GM19240 (cell line): ENCODE measurements at regions not wholly inside any gene's neighbourhood (a gene's known extent, or its start where the extent isn't known, plus 50 kb on each side); places are given as distances from the start of the nearest gene placed in this dataset.

Experiments
- DNase-seq: peaks from one replicate; pipeline ENCODE4 v3.0.0; 2011; ENCODE audit warnings: low spot score; ENCODE audit not compliant: insufficient read length

DNA sequence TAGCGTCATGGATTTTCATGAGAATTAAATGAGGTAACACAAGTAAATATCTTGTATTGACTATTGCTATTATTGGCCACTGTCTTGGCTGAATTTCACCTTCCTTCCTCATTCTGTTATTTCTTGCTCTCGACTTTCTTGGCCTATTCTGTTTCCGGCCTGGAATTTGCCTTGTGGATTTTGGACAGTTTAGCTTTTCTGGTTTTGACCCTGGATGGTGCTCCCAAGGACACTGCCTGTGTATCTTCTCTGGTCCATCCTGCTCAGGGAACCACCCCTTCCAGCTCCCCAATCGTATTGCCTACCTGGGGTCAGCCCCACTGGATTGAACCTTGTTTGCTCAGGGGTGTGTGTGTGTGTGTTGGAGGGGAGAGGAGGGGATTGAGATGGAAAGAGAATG is 376.2 kb upstream of the C2CD4B start:
- no peak for DNase-seq

DNA sequence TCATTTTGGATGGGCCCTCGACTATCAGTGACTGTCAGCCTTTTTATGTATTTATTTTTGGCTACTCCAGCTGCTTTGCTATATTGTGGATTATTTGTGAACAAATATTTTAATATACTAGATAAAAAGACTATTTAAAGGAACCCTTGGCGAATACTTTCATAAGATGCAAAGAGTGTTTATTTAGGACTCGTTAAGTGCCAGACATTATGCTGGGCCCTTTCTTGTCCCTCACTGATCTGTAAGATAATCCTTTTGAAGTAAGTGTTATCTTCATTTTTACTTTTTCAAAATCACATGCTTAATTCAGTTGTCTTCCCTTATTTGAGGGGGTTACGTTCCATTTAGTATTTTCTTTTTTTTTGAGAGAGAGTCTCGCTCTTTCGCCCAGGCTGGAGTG is 376.8 kb upstream of the C2CD4B start:
- DNase-seq: no peak

DNA sequence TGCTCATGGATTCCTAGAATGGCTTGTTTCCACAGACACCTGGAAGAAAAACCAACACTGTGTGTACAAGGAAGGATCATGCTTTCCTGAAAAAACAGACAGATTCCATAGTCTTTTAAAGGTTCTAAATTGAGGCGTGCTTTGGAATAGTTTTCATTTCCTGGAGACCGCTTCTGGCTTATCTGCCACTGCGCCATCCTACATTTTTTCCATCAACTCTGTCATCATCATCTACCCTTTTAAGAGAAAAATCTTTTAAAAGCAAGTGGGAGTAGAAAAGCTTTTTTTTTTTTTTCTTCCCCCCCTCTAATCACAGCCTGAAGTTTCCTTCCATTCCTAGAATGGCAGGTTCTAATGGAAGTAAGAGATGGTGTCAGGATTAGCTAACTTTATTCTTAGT is 379.4 kb upstream of the C2CD4B start:
- DNase-seq: no peak

GRCh38 chr15:62545467-62546227 is 380.6 kb upstream of the C2CD4B start:
- DNase-seq: no peak

DNA sequence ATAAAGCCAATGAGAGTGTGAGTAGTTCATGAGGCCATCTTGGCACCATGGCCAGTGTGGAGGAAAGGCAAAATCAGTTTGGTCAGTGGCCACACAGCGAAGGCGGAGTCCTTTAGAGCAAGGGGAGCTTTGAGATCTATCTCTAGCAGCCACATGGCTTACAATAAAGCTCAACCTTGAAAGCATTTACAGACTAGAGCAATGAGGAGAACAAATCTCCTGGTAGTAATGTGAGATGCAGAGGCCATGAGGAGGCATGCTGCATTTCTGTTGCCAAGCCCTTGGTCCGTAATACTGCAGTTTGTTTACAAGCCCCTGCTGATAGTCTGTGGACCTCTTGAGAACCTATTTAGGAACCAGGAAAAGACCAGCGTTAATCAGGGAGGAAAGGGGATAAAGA is 381.5 kb upstream of the C2CD4B start:
- no peak for DNase-seq

- no peak for DNase-seq
These were observed 382.5 kb upstream of the C2CD4B start for GRCh38 chr15:62547584-62547983.

- no peak for DNase-seq
These were observed 384.4 kb upstream of the C2CD4B start for GRCh38 chr15:62549345-62549970.

DNA sequence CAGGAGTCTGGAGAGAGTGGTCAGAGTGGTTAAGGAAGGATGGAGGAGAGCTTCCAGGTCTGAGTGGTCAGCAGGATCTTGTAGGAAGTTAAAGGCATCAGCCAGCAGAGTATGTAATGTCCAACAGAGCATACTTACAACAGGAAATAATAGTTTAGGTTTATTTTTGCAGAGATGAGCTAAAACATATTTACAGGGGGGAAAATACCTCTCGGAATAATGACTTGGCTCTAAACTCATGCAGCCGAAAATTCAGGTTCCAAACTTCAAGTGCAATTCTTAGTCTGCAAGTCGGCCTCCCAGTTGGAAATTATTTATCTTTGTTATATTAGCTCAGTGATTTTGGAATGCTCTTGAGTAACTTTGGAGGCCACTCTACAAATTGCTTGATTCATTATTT is 385.0 kb upstream of the C2CD4B start:
- DNase-seq: no peak

GRCh38 chr15:62552444-62552843 is 387.4 kb upstream of the C2CD4B start:
- no peak for DNase-seq

DNA sequence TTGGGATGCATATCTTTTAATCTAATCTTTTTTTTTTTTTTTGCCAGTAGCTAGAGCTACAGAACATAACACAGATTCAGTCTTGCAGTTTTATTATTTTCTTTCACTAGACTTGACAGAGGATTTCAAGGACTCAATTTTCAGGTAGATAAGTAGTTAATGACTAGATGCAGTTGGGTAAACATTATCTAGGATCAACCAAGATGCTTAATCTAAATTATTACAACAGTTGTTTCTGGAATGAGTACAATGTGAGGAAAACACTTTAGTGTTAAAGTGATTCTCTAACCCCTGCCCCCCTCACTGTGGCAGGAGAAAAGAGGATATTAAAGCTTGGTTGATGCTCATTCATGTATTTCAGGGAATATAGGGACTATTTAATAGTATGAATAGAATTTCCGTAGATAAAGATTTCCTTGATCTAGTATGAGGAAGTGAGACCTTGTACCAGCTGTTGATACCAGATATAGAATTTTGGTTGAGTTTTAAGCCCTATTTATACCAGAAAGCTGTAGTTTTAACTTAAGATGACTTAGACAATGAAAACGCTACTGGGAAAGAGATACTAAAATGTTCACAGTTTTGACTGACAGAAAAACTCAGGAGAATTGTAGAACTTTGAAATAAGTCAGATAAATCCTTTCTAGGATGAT is 389.0 kb upstream of the C2CD4B start:
- DNase-seq: no peak

- no peak for DNase-seq
These were observed 393.7 kb upstream of the C2CD4B start for GRCh38 chr15:62558640-62559380.

DNA sequence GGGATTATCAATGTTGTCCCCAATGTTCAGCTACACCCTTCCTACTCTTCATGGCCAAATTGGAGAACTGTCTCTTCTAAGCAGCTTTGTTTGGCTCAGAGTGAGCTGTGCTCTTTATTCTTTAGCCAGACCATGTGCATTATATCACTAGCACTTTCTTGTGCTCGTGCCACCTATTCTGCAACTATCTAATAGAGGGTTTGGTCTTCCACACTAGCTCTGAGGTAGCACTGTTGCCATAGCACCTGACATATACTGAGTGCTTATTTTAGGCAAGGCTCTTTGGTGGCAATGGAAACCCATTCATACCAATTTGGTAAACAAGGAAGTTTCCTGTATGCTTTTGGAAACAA is 394.3 kb upstream of the C2CD4B start:
- DNase-seq: no peak

DNA sequence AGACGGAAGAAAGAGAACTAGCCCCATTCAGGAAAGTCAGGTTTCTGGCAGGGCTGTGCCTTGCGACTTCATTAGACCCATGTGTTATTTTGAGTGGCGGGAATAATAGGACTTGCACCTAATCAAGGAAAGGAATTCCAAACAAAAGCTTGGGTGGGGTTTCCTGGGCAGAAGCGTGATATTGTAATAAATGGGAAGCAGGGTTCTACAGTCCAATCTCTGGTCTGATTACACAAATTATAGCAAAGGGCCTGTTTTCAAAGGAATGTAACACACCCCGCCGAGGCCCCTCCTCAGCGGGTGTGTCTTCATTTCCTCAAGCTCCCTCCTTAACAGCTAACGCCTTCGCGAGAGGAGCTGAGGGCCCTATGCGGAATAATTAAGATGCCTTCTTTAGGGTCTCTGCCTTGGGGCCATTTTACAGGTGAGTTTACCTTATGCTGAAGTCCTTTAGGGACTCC is 396.0 kb upstream of the C2CD4B start:
- no peak for DNase-seq

DNA sequence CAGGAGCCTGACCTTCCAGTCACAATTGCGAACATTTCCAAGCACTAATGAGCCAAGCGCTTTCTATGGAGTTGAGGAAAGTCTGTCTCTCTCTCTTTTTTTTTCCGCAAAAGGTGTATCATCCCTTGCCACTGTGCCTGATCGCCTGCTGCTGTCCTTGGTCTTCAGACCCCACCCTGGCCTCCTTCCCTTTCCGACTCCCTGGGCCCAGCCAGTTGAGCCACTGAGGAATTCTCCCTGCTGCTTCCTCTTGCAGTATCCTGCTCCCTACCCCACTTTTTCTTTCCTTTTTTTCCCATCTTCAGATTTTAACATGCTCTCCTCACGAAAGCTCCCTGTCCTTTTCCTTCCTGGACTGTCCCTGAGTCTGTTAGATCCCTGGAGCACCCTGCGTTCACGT is 396.5 kb upstream of the C2CD4B start:
- no peak for DNase-seq

- no peak for DNase-seq
These were observed 400.0 kb upstream of the C2CD4B start for GRCh38 chr15:62564886-62565633.

- DNase-seq: no peak
These were observed 400.5 kb upstream of the C2CD4B start for GRCh38 chr15:62565634-62566026.

DNA sequence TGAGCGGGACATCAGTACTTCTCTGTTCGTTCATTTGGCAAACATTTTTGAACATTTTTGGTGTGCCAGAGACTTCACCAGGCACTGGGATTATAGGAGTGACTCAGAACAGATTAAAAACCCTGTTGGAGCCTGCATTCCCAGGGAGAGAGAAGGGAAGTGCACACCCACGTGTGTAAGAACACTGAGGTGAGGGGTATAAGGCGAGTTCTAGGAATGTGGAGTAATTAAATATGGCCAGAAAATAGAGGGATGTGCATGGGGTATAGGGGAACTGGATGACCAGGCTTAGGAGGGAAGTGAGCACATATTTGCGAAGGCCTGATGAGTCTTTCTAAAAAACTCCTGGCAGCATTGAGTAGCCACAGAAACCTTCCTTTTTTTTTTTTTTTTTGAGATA is 401.2 kb upstream of the C2CD4B start:
- no peak for DNase-seq

DNA sequence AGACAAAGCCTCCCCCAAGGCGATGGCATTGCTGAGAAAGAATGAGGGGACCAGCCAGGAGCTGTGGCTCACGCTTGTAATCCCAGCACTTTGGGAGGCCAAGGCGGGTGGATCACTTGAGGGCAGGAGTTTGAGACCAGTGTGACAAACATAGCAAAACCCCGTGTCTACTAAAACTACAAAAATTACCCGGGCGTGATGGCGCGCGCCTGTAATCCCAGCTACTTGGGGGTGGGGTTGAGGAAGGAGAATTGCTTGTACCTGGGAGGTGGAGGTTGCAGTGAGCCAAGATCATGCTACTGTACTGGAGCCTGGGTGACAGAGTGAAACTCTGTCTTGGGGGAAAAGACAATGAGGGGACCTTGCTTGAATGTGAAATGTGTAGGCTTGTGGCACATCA is 402.4 kb upstream of the C2CD4B start:
- no peak for DNase-seq

- no peak for DNase-seq
These were observed 402.9 kb upstream of the C2CD4B start for GRCh38 chr15:62568004-62568403.

DNA sequence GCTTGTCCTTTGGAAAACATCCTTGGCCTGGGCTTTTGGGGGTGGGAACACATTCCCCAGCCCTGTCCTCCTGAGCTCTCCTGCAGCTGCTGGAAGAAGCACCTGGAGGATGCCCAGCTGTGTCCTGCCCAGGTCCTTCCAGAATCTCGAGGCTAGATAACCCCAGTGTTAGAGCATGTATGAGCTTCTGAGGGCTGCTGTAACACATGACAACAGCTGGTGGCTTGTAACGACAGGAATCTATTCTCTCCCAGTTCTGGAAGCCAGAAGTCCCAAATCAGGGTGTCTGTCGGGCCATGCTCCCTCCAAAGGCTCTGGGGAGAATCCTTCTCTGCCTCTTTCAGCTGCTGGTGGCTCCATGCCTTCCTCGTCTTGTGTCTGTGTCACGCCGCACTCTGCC is 403.6 kb upstream of the C2CD4B start:
- no peak for DNase-seq
